CD14-positive monocyte (primary cell): ENCODE measurements at regions not wholly inside any gene's neighbourhood (a gene's known extent, or its start where the extent isn't known, plus 50 kb on each side); places are given as distances from the start of the nearest gene placed in this dataset.

Experiments used
- DNase-seq, 3 donors: peaks; one replicate each; pipeline ENCODE4 v3.0.0-alpha.2; 2011 to 2022
- H2AFZ ChIP-seq: 2 replicates; pipeline ENCODE4 v1.6.0; 2012; ENCODE audit warnings: mild to moderate bottlenecking, low read depth, low read length, inconsistent platforms; ENCODE audit not compliant: insufficient read depth, poor library complexity, severe bottlenecking
- H3K27ac ChIP-seq, 2 donors: 1 replicate in 1 of 2; 2 replicates in 1 of 2; pipeline ENCODE4 v1.5.1; 2012 to 2013; ENCODE audit warnings: low read length in 2 of 2, control low read depth in 1 of 2, inconsistent platforms in 1 of 2, low read depth in 1 of 2, mild to moderate bottlenecking in 1 of 2
- H3K27me3 ChIP-seq, 2 donors: one replicate each; pipeline versions ENCODE4 v1.6.0 to v1.6.1; 2011 to 2013; ENCODE audit warnings: low read length in 2 of 2; ENCODE audit not compliant: control insufficient read depth in 2 of 2, insufficient read depth in 2 of 2
- H3K36me3 ChIP-seq, 2 donors: replicated peaks in 1 of 2; 1 replicate in 1 of 2; 2 replicates in 1 of 2; pipeline versions ENCODE4 v1.5.1 to v1.6.1; 2012 to 2013; ENCODE audit warnings: low read length in 2 of 2, control low read depth in 1 of 2, inconsistent platforms in 1 of 2, mild to moderate bottlenecking in 1 of 2; ENCODE audit not compliant: insufficient read depth in 2 of 2, control insufficient read depth in 1 of 2
- H3K4me1 ChIP-seq, 2 donors: 1 replicate in 1 of 2; 2 replicates in 1 of 2; pipeline versions ENCODE4 v1.5.1 to v1.6.1; 2012 to 2013; ENCODE audit warnings: low read length in 2 of 2, control low read depth in 1 of 2, inconsistent platforms in 1 of 2, mild to moderate bottlenecking in 1 of 2, moderate library complexity in 1 of 2; ENCODE audit not compliant: insufficient read depth in 2 of 2, control insufficient read depth in 1 of 2
- H3K4me2 ChIP-seq: replicated peaks from 2 replicates; pipeline ENCODE3; 2012; ENCODE audit warnings: low read length, moderate library complexity, mild to moderate bottlenecking; ENCODE audit not compliant: poor library complexity, severe bottlenecking; ENCODE audit errors: extremely low read depth
- H3K4me3 ChIP-seq, 3 experiments: fragments of 200-600 bp in 1 of 3; sonication (generic) in 1 of 3; replicated peaks in 1 of 3; 1 replicate in 2 of 3; 2 replicates in 1 of 3; pipeline ENCODE4 v1.5.1; 2011 to 2013; ENCODE audit warnings: low read length in 3 of 3, mild to moderate bottlenecking in 3 of 3, control low read depth in 2 of 3, low read depth in 2 of 3, inconsistent platforms in 1 of 3, moderate library complexity in 1 of 3
- H3K79me2 ChIP-seq: 2 replicates; pipeline ENCODE4 v1.6.0; 2012; ENCODE audit warnings: mild to moderate bottlenecking, control low read depth, inconsistent platforms, low read length, moderate library complexity; ENCODE audit not compliant: insufficient read depth
- H3K9ac ChIP-seq: 2 replicates; pipeline ENCODE4 v1.6.0; 2017; ENCODE audit warnings: low read length, mild to moderate bottlenecking; ENCODE audit not compliant: insufficient read depth, poor library complexity, severe bottlenecking
- H3K9me3 ChIP-seq, 2 donors: replicated peaks in 1 of 2; 1 replicate in 1 of 2; 2 replicates in 1 of 2; pipeline versions ENCODE4 v1.5.1 to v1.6.1; 2012 to 2013; ENCODE audit warnings: low read length in 2 of 2, control low read depth in 1 of 2; ENCODE audit not compliant: control insufficient read depth in 1 of 2, insufficient read depth in 1 of 2
- H4K20me1 ChIP-seq: 2 replicates; pipeline ENCODE4 v1.6.0; 2012; ENCODE audit warnings: mild to moderate bottlenecking, low read length, control low read depth, moderate library complexity; ENCODE audit not compliant: insufficient read depth
- H3K27ac Mint-ChIP-seq, 7 donors: one replicate each; pipeline ENCODE4 v1.8.0; 2020; ENCODE audit warnings: mild to moderate bottlenecking in 7 of 7, mixed read lengths in 7 of 7, moderate library complexity in 6 of 7, inconsistent platforms in 2 of 7
- H3K27me3 Mint-ChIP-seq, 3 donors: one replicate each; pipeline ENCODE4 v1.8.0; 2021 to 2022; ENCODE audit warnings: low read depth in 3 of 3, mild to moderate bottlenecking in 3 of 3, mixed read lengths in 3 of 3, moderate library complexity in 3 of 3, inconsistent platforms in 1 of 3
- H3K36me3 Mint-ChIP-seq, 2 donors: one replicate each; pipeline ENCODE4 v1.8.0; 2020; ENCODE audit warnings: mixed read lengths in 2 of 2, inconsistent platforms in 1 of 2, mild to moderate bottlenecking in 1 of 2
- H3K4me1 Mint-ChIP-seq: one replicate; pipeline ENCODE4 v1.8.0; 2020; ENCODE audit warnings: mild to moderate bottlenecking, mixed read lengths
- H3K4me3 Mint-ChIP-seq, 2 donors: one replicate each; pipeline ENCODE4 v1.8.0; 2020; ENCODE audit warnings: mild to moderate bottlenecking in 2 of 2, mixed read lengths in 2 of 2, moderate library complexity in 1 of 2
- H3K9me3 Mint-ChIP-seq, 7 donors: one replicate each; pipeline ENCODE4 v1.8.0; 2020 to 2022; ENCODE audit warnings: mixed read lengths in 7 of 7, mild to moderate bottlenecking in 6 of 7, moderate library complexity in 6 of 7, inconsistent platforms in 2 of 7
- WGBS: methylation state at CpG from one replicate; pipeline ENCODE4 v1.1.5; 2013; ENCODE audit warnings: missing lambda C conversion rate; ENCODE audit not compliant: insufficient coverage; 5-methylcytosine and 5-hydroxymethylcytosine counted together
- intact Hi-C, 2 donors: fragments of 100-400 bp; cut with micrococcal nuclease; formaldehyde crosslinking; loops; one replicate each; pipeline versions ENCODE4 v1.15.0 to v1.15.1; 2023
- TF ChIP-seq, protein P1 (sequence below): fragments of 200-600 bp; IDR thresholded peaks from one replicate; pipeline ENCODE4 v1.8.0; 2022; ENCODE audit warnings: antibody characterized with exemption, mild to moderate bottlenecking

DNA sequence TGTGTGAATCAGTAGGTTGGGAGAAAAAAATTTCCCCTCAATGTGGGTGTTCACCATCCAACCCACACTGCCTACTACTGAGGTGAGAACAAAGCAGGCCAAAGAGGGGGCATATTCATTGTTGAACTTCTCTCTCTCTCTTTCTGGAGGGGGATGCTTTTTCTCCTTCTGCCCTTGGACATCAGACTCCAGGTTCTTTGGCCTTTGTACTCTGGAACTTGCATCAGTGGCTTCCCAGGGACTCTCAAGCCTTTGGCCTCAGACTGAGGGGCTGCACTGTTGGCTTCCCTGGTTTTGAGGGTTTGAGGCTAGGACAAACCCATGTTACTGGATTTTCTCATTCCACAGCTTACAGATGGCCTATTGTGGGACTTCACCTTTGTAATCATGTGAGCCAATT lies 417.2 kb downstream of the ELAVL2 start:
- TF ChIP-seq, protein P1, sequence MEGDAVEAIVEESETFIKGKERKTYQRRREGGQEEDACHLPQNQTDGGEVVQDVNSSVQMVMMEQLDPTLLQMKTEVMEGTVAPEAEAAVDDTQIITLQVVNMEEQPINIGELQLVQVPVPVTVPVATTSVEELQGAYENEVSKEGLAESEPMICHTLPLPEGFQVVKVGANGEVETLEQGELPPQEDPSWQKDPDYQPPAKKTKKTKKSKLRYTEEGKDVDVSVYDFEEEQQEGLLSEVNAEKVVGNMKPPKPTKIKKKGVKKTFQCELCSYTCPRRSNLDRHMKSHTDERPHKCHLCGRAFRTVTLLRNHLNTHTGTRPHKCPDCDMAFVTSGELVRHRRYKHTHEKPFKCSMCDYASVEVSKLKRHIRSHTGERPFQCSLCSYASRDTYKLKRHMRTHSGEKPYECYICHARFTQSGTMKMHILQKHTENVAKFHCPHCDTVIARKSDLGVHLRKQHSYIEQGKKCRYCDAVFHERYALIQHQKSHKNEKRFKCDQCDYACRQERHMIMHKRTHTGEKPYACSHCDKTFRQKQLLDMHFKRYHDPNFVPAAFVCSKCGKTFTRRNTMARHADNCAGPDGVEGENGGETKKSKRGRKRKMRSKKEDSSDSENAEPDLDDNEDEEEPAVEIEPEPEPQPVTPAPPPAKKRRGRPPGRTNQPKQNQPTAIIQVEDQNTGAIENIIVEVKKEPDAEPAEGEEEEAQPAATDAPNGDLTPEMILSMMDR = no peak
- H3K4me2 ChIP-seq = no peak overlapping the region
- H3K4me3 ChIP-seq = no peak overlapping the region
- intact Hi-C loops = no loop called here
- H3K27me3 Mint-ChIP-seq = no peaks in the 10 kb centered on the region
- H3K27ac ChIP-seq = no peak overlapping the region
- H3K27me3 ChIP-seq = no peaks in the 10 kb centered on the region
- peaks cover 0 to 11% (median 4%) of the 10 kb centered on the region in 7 donors for H3K9me3 Mint-ChIP-seq
- no peaks in the 10 kb centered on the region for H3K36me3 ChIP-seq
- H3K36me3 Mint-ChIP-seq = no peaks in the 10 kb centered on the region
- H4K20me1 ChIP-seq = no peaks in the 10 kb centered on the region
- no peaks in the 10 kb centered on the region for H3K4me1 Mint-ChIP-seq
- DNase-seq = no peak
- peaks cover 0 to 3% of the 10 kb centered on the region in 2 donors for H3K9me3 ChIP-seq
- no peak overlapping the region for H2AFZ ChIP-seq
- no peak overlapping the region for H3K9ac ChIP-seq
- H3K27ac Mint-ChIP-seq = no peak overlapping the region
- H3K4me3 Mint-ChIP-seq = no peak overlapping the region
- no peaks in the 10 kb centered on the region for H3K4me1 ChIP-seq
- H3K79me2 ChIP-seq = no peaks in the 10 kb centered on the region

DNA sequence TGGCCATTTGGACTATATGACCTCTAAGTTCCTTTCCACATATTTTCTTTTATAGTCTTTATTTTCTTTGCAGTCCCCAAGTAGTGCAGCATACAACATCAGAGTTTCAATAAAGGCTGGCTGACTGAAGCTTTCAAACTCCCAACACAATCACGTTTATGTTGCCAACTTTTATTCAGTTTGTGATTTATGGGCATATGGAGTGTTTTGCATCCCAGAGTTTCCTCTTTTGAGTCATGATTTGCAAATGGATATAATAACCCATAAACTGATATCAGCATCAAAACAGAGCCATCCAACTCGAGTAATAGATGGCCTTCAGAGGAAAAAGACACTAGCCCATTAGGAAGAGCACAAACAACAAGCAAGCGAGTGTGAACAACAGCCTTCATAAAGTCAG lies 414.0 kb downstream of the ELAVL2 start:
- Mint-ChIP-seq H3K27ac (no peak overlapping the region), H3K4me3 (no peak overlapping the region), H3K4me1 (no peaks in the 10 kb centered on the region), H3K9me3 (peaks cover 0 to 2% (median under 1%) of the 10 kb centered on the region in 7 donors), H3K36me3 (no peaks in the 10 kb centered on the region), H3K27me3 (no peaks in the 10 kb centered on the region)
- Histone ChIP-seq H3K9ac (no peak overlapping the region), H3K4me2 (no peak overlapping the region), H3K36me3 (no peaks in the 10 kb centered on the region), H3K27me3 (no peaks in the 10 kb centered on the region), H3K4me1 (no peaks in the 10 kb centered on the region), H3K79me2 (no peaks in the 10 kb centered on the region), H4K20me1 (no peaks in the 10 kb centered on the region), H2AFZ (no peak overlapping the region), H3K4me3 (no peak overlapping the region), H3K9me3 (peaks cover 0 to 3% of the 10 kb centered on the region in 2 donors), H3K27ac (no peak overlapping the region)
- DNase-seq = no peak
- 60% methylated on average over 1 of the region's 3 CpGs for WGBS
- TF ChIP-seq, protein P1 = no peak
- intact Hi-C loops = no loop called here
